ENCODE measurements at regions not wholly inside any gene's neighbourhood (a gene's known extent, or its start where the extent isn't known, plus 50 kb on each side); places are given as distances from the start of the nearest gene placed in this dataset.

DNA sequence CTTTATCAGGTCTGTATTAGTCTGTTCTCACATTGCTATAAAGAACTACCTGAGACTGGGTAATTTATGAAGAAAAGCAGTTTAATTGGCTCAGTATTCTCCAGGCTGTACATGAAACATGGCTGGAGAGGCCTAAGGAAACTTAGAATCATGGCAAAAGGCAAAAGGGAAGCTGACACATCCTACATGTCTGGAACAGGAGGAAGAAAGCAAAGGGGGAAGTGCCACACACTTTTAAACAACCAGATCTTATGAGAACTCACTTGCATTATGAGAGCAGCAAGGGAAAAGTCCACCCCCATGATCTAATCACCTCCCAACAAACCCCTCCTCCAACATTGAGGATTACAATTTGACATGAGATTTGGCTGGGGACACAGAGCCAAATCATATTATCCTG lies 132.1 kb downstream of the PCSK1 start:
- TF ChIP-seq POLR2AphosphoS5 (IDR thresholded peaks at IDR 0.05) (no peak), POLR2A (IDR thresholded peaks at IDR 0.05) (no peak)

Measured in stomach (tissue), 4 donors.